Breast epithelium (tissue), 3 donors: ENCODE measurements at regions not wholly inside any gene's neighbourhood (a gene's known extent, or its start where the extent isn't known, plus 50 kb on each side); places are given as distances from the start of the nearest gene placed in this dataset.

ENCODE experiments used
- CTCF ChIP-seq, 3 donors: fragments of 450-650 bp; IDR thresholded peaks; one replicate each; pipeline ENCODE4 v1.5.1; 2016 to 2017; ENCODE audit warnings: antibody characterized with exemption in 3 of 3, mild to moderate bottlenecking in 3 of 3, moderate library complexity in 3 of 3
- POLR2A ChIP-seq: fragments of 450-650 bp; IDR thresholded peaks from one replicate; pipeline ENCODE4 v1.6.1; 2016; ENCODE audit warnings: antibody characterized with exemption, mild to moderate bottlenecking, moderate library complexity
- POLR2AphosphoS5 ChIP-seq, 3 donors: sonication (generic); formaldehyde crosslinking; IDR thresholded peaks; one replicate each; pipeline ENCODE4 v1.6.1; 2017; ENCODE audit warnings: antibody characterized with exemption in 3 of 3

DNA sequence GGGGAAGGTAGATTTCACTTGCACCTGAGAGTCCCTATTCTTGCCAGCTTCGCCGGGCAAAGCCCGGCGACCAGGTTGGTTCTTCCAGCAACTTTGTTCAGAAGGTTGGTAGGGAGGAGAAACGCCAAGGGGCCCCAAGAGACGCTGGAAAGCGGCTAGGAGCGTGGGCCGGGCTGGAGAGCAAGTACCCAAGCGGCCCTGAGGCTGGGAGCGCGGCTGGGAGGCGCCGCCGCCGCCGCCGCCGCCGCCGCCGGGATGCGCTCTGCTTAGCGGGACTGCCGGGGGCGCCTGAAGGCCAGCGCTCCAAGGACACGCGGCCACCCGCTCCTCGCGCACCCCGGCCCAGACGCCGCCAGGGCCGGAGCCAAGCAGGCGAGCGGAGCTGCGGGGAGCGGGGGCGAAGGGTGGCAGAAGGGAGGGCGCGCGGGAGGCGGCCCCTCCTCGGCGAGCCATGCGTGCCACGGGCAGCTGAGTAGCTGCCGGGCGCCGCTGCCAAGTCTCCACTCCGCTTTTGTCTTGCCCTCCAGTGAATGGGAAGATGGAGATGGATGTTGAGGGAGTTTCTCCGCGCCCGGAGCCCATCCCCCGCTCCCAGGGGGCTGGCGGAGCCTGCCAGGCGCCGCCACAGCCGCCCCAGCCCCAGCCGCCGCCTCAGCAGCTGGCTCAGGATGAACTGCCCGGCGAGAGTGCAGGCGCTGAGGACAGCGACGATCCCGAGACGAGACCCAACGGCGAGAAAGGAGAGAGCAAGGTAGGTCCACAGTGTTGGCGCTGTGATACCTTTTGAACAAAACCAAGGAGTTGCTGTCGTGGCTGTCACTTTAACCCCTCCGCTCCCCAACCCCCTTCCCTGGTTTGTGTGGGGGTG lies 227.4 kb upstream of the AZI2 start:
- TF ChIP-seq CTCF (IDR thresholded peaks at IDR 0.05) (no peak), POLR2AphosphoS5 (IDR thresholded peaks at IDR 0.05) (no peak), POLR2A (no peak)
